AG09319 (cell line): ENCODE measurements at regions not wholly inside any gene's neighbourhood (a gene's known extent, or its start where the extent isn't known, plus 50 kb on each side); places are given as distances from the start of the nearest gene placed in this dataset.

Experiments used
- DNase-seq: peaks from one replicate; pipeline ENCODE4 v3.0.0-alpha.2; 2010; ENCODE audit warnings: low read depth; ENCODE audit errors: extremely low read depth
- CTCF ChIP-seq: IDR thresholded peaks from 2 replicates; pipeline ENCODE4 v1.5.1; 2011; ENCODE audit warnings: low read depth, mild to moderate bottlenecking, inconsistent platforms, low read length, moderate library complexity

GRCh38 chr6:33945931-33946330 is 142.1 kb upstream of the MLN start:
- no peak for TF ChIP-seq CTCF
- DNase-seq, result no peak

- DNase-seq, result no peak
- TF ChIP-seq CTCF, result no peak
Measured at GRCh38 chr6:33944686-33945411, 141.0 kb upstream of the MLN start.

GRCh38 chr6:33936886-33937285 is 133.1 kb upstream of the MLN start:
- no peak for TF ChIP-seq CTCF
- no peak for DNase-seq

- no peak for DNase-seq
- no peak for TF ChIP-seq CTCF
Measured at GRCh38 chr6:33935439-33936080, 131.8 kb upstream of the MLN start.

- DNase-seq, result no peak
- no peak for TF ChIP-seq CTCF
Measured at GRCh38 chr6:33934731-33935270, 131.0 kb upstream of the MLN start.

GRCh38 chr6:33933101-33933500 is 129.3 kb upstream of the MLN start:
- TF ChIP-seq CTCF, result no peak
- no peak for DNase-seq

GRCh38 chr6:33931799-33932198 is 128.0 kb upstream of the MLN start:
- no peak for TF ChIP-seq CTCF
- DNase-seq, result no peak
